ENCODE measurements at regions not wholly inside any gene's neighbourhood (a gene's known extent, or its start where the extent isn't known, plus 50 kb on each side); places are given as distances from the start of the nearest gene placed in this dataset.

GRCh38 chr7:68152205-68152604 is 1155.6 kb downstream of the TYW1 start:
- H3K4me3 ChIP-seq (ENCODE audit: low read length in 2 of 2): no peak overlapping the region
- peaks cover 0 to 4% of the 10 kb centered on the region in 2 donors for H3K9me3 ChIP-seq (ENCODE audit: control insufficient read depth in 2 of 2, insufficient read depth in 1 of 2, low read length in 1 of 2)
- 86% methylated on average over 2 of the region's 2 CpGs for WGBS
- no peaks in the 10 kb centered on the region for H3K4me1 ChIP-seq (ENCODE audit: control insufficient read depth in 2 of 2, insufficient read depth in 2 of 2, low read length in 2 of 2)
- no peak for DNase-seq (ENCODE audit: low read depth in 6 of 9, low spot score in 9 of 9)
- H3K27me3 ChIP-seq (ENCODE audit: control insufficient read depth in 2 of 2, insufficient read depth in 1 of 2, low read length in 1 of 2): no peaks in the 10 kb centered on the region
- H3K36me3 ChIP-seq (ENCODE audit: control insufficient read depth in 2 of 2, insufficient read depth in 2 of 2, low read length in 1 of 2): no peaks in the 10 kb centered on the region
- no peak overlapping the region for H3K27ac ChIP-seq (ENCODE audit: low read depth in 1 of 2, low read length in 1 of 2)

- peaks cover 0 to 4% of the 10 kb centered on the region in 2 donors for H3K9me3 ChIP-seq (ENCODE audit: control insufficient read depth in 2 of 2, insufficient read depth in 1 of 2, low read length in 1 of 2)
- no peaks in the 10 kb centered on the region for H3K36me3 ChIP-seq (ENCODE audit: control insufficient read depth in 2 of 2, insufficient read depth in 2 of 2, low read length in 1 of 2)
- no peaks in the 10 kb centered on the region for H3K4me1 ChIP-seq (ENCODE audit: control insufficient read depth in 2 of 2, insufficient read depth in 2 of 2, low read length in 2 of 2)
- WGBS: 93% methylated on average over 2 of the region's 2 CpGs
- H3K27ac ChIP-seq (ENCODE audit: low read depth in 1 of 2, low read length in 1 of 2): no peak overlapping the region
- H3K27me3 ChIP-seq (ENCODE audit: control insufficient read depth in 2 of 2, insufficient read depth in 1 of 2, low read length in 1 of 2): no peaks in the 10 kb centered on the region
- H3K4me3 ChIP-seq (ENCODE audit: low read length in 2 of 2): no peak overlapping the region
- no peak for DNase-seq (ENCODE audit: low read depth in 6 of 9, low spot score in 9 of 9)
These were observed 1159.0 kb downstream of the TYW1 start for GRCh38 chr7:68155676-68156075.

GRCh38 chr7:68158686-68159295 is 1162.2 kb downstream of the TYW1 start:
- 81% methylated on average over 2 of the region's 2 CpGs for WGBS
- DNase-seq (ENCODE audit: low read depth in 6 of 9, low spot score in 9 of 9): no peak

GRCh38 chr7:68162712-68163111 is 1166.1 kb downstream of the TYW1 start:
- H3K4me3 ChIP-seq (ENCODE audit: low read length in 2 of 2): no peak overlapping the region
- WGBS: 83% methylated on average over 8 of the region's 8 CpGs
- no peak overlapping the region for H3K27ac ChIP-seq (ENCODE audit: low read depth in 1 of 2, low read length in 1 of 2)
- no peaks in the 10 kb centered on the region for H3K4me1 ChIP-seq (ENCODE audit: control insufficient read depth in 2 of 2, insufficient read depth in 2 of 2, low read length in 2 of 2)
- peaks cover 0 to 5% of the 10 kb centered on the region in 2 donors for H3K9me3 ChIP-seq (ENCODE audit: control insufficient read depth in 2 of 2, insufficient read depth in 1 of 2, low read length in 1 of 2)
- no peak for DNase-seq (ENCODE audit: low read depth in 6 of 9, low spot score in 9 of 9)
- H3K36me3 ChIP-seq (ENCODE audit: control insufficient read depth in 2 of 2, insufficient read depth in 2 of 2, low read length in 1 of 2): no peaks in the 10 kb centered on the region
- no peaks in the 10 kb centered on the region for H3K27me3 ChIP-seq (ENCODE audit: control insufficient read depth in 2 of 2, insufficient read depth in 1 of 2, low read length in 1 of 2)

More at GRCh38 chr7:68158686-68159295, 1162.2 kb downstream of the TYW1 start:
- Histone ChIP-seq H3K4me1 (ENCODE audit: control insufficient read depth in 2 of 2, insufficient read depth in 2 of 2, low read length in 2 of 2) (no peaks in the 10 kb centered on the region), H3K36me3 (ENCODE audit: control insufficient read depth in 2 of 2, insufficient read depth in 2 of 2, low read length in 1 of 2) (no peaks in the 10 kb centered on the region), H3K4me3 (ENCODE audit: low read length in 2 of 2) (no peak overlapping the region), H3K9me3 (ENCODE audit: control insufficient read depth in 2 of 2, insufficient read depth in 1 of 2, low read length in 1 of 2) (peaks cover 0 to 9% of the 10 kb centered on the region in 2 donors), H3K27me3 (ENCODE audit: control insufficient read depth in 2 of 2, insufficient read depth in 1 of 2, low read length in 1 of 2) (no peaks in the 10 kb centered on the region), H3K27ac (ENCODE audit: low read depth in 1 of 2, low read length in 1 of 2) (no peak overlapping the region)

- Histone ChIP-seq H3K4me1 (ENCODE audit: control insufficient read depth in 2 of 2, insufficient read depth in 2 of 2, low read length in 2 of 2) (no peaks in the 10 kb centered on the region), H3K36me3 (ENCODE audit: control insufficient read depth in 2 of 2, insufficient read depth in 2 of 2, low read length in 1 of 2) (no peaks in the 10 kb centered on the region), H3K4me3 (ENCODE audit: low read length in 2 of 2) (no peak overlapping the region), H3K27ac (ENCODE audit: low read depth in 1 of 2, low read length in 1 of 2) (no peak overlapping the region), H3K27me3 (ENCODE audit: control insufficient read depth in 2 of 2, insufficient read depth in 1 of 2, low read length in 1 of 2) (no peaks in the 10 kb centered on the region), H3K9me3 (ENCODE audit: control insufficient read depth in 2 of 2, insufficient read depth in 1 of 2, low read length in 1 of 2) (peaks cover 0 to 5% of the 10 kb centered on the region in 2 donors)
- DNase-seq (ENCODE audit: low read depth in 6 of 9, low spot score in 9 of 9): no peak
- WGBS: 51% methylated on average over 3 of the region's 3 CpGs
These were observed 1169.9 kb downstream of the TYW1 start for GRCh38 chr7:68166525-68166924.

- H3K36me3 ChIP-seq (ENCODE audit: control insufficient read depth in 2 of 2, insufficient read depth in 2 of 2, low read length in 1 of 2): no peaks in the 10 kb centered on the region
- H3K27ac ChIP-seq (ENCODE audit: low read depth in 1 of 2, low read length in 1 of 2): no peak overlapping the region
- no peaks in the 10 kb centered on the region for H3K9me3 ChIP-seq (ENCODE audit: control insufficient read depth in 2 of 2, insufficient read depth in 1 of 2, low read length in 1 of 2)
- H3K4me1 ChIP-seq (ENCODE audit: control insufficient read depth in 2 of 2, insufficient read depth in 2 of 2, low read length in 2 of 2): no peaks in the 10 kb centered on the region
- H3K27me3 ChIP-seq (ENCODE audit: control insufficient read depth in 2 of 2, insufficient read depth in 1 of 2, low read length in 1 of 2): no peaks in the 10 kb centered on the region
- H3K4me3 ChIP-seq (ENCODE audit: low read length in 2 of 2): no peak overlapping the region
- 90% methylated on average over 7 of the region's 7 CpGs for WGBS
- DNase-seq (ENCODE audit: low read depth in 6 of 9, low spot score in 9 of 9): no peak
These were observed 1176.9 kb downstream of the TYW1 start for GRCh38 chr7:68173513-68173912.

GRCh38 chr7:68176974-68177373 is 1180.3 kb downstream of the TYW1 start:
- Histone ChIP-seq H3K4me3 (ENCODE audit: low read length in 2 of 2) (no peak overlapping the region), H3K27me3 (ENCODE audit: control insufficient read depth in 2 of 2, insufficient read depth in 1 of 2, low read length in 1 of 2) (no peaks in the 10 kb centered on the region), H3K36me3 (ENCODE audit: control insufficient read depth in 2 of 2, insufficient read depth in 2 of 2, low read length in 1 of 2) (no peaks in the 10 kb centered on the region), H3K27ac (ENCODE audit: low read depth in 1 of 2, low read length in 1 of 2) (no peak overlapping the region), H3K9me3 (ENCODE audit: control insufficient read depth in 2 of 2, insufficient read depth in 1 of 2, low read length in 1 of 2) (no peaks in the 10 kb centered on the region), H3K4me1 (ENCODE audit: control insufficient read depth in 2 of 2, insufficient read depth in 2 of 2, low read length in 2 of 2) (no peaks in the 10 kb centered on the region)
- DNase-seq (ENCODE audit: low read depth in 6 of 9, low spot score in 9 of 9): peak in 8 of 9 donors; percentile 11 to 49 (median 16)
- 35% methylated on average over 9 of the region's 9 CpGs for WGBS

GRCh38 chr7:68180761-68181160 is 1184.1 kb downstream of the TYW1 start:
- DNase-seq (ENCODE audit: low read depth in 6 of 9, low spot score in 9 of 9): no peak
- Histone ChIP-seq H3K27ac (ENCODE audit: low read depth in 1 of 2, low read length in 1 of 2) (no peak overlapping the region), H3K4me1 (ENCODE audit: control insufficient read depth in 2 of 2, insufficient read depth in 2 of 2, low read length in 2 of 2) (no peaks in the 10 kb centered on the region), H3K36me3 (ENCODE audit: control insufficient read depth in 2 of 2, insufficient read depth in 2 of 2, low read length in 1 of 2) (no peaks in the 10 kb centered on the region), H3K27me3 (ENCODE audit: control insufficient read depth in 2 of 2, insufficient read depth in 1 of 2, low read length in 1 of 2) (no peaks in the 10 kb centered on the region), H3K9me3 (ENCODE audit: control insufficient read depth in 2 of 2, insufficient read depth in 1 of 2, low read length in 1 of 2) (no peaks in the 10 kb centered on the region), H3K4me3 (ENCODE audit: low read length in 2 of 2) (no peak overlapping the region)
- WGBS: 93% methylated on average over 5 of the region's 5 CpGs

- no peaks in the 10 kb centered on the region for H3K9me3 ChIP-seq (ENCODE audit: control insufficient read depth in 2 of 2, insufficient read depth in 1 of 2, low read length in 1 of 2)
- H3K27me3 ChIP-seq (ENCODE audit: control insufficient read depth in 2 of 2, insufficient read depth in 1 of 2, low read length in 1 of 2): no peaks in the 10 kb centered on the region
- WGBS: 84% methylated on average over 6 of the region's 6 CpGs
- H3K4me3 ChIP-seq (ENCODE audit: low read length in 2 of 2): no peak overlapping the region
- DNase-seq (ENCODE audit: low read depth in 6 of 9, low spot score in 9 of 9): no peak
- no peak overlapping the region for H3K27ac ChIP-seq (ENCODE audit: low read depth in 1 of 2, low read length in 1 of 2)
- no peaks in the 10 kb centered on the region for H3K4me1 ChIP-seq (ENCODE audit: control insufficient read depth in 2 of 2, insufficient read depth in 2 of 2, low read length in 2 of 2)
- no peaks in the 10 kb centered on the region for H3K36me3 ChIP-seq (ENCODE audit: control insufficient read depth in 2 of 2, insufficient read depth in 2 of 2, low read length in 1 of 2)
These were observed 1186.5 kb downstream of the TYW1 start for GRCh38 chr7:68183176-68183575.

All from thymus (tissue), 11 donors.